GM19397 (cell line): ENCODE measurements at regions not wholly inside any gene's neighbourhood (a gene's known extent, or its start where the extent isn't known, plus 50 kb on each side); places are given as distances from the start of the nearest gene placed in this dataset.
"Not testable (repeated sequence)": the region's sequence is repeated elsewhere in the genome, so short reads cannot be mapped to it uniquely, and the experiment has no call there.

ENCODE experiments used
- ATAC-seq: cut with Tn5 transposase; IDR thresholded peaks from one replicate; pipeline ENCODE4 v1.9.1; 2021; ENCODE audit warnings: mild to moderate bottlenecking, moderate library complexity; ENCODE audit not compliant: unreplicated experiment

DNA sequence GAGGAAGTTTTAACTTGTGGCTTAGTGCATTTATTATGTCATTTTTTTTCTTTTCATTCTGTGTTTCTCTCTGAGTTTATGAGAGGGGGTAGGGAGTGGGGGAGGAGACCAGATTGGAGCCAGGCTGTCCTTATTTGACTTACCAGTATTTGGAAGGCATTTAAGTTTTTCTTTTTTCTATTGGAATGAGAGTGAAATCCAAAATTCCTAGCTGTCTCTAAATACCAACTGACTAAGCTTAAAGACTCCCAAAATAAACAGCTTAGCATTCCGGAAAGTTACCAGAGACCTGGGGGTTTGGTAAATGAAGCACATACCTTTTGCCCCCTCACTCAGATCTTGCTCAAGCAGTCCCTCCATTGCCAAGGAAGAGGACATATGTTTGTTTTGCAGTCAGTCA is 581.9 kb upstream of the BRINP1 start:
- no peak for ATAC-seq

GRCh38 chr9:119945686-119946085 is 576.5 kb upstream of the BRINP1 start:
- ATAC-seq = no peak

DNA sequence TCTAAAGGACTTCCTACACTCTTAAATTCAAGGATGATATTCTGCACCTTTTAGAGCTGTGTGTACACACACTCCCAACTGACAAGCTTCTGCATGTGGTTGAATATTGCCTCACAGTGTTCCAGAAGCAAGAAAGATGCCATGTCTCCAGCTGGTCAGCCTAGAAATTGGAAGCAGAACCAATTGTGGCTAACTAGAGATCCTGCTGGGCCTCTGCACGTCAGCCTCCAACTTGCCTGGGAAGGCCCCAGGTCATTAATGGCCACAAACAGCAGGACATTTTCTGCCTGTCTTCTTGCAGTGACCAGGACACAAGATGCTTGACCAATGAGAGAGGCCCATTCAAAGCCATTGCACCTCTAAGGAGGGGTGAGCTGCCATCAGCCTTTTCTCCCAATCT is 571.9 kb upstream of the BRINP1 start:
- no peak for ATAC-seq

GRCh38 chr9:119938871-119939270 is 569.6 kb upstream of the BRINP1 start:
- no peak for ATAC-seq

DNA sequence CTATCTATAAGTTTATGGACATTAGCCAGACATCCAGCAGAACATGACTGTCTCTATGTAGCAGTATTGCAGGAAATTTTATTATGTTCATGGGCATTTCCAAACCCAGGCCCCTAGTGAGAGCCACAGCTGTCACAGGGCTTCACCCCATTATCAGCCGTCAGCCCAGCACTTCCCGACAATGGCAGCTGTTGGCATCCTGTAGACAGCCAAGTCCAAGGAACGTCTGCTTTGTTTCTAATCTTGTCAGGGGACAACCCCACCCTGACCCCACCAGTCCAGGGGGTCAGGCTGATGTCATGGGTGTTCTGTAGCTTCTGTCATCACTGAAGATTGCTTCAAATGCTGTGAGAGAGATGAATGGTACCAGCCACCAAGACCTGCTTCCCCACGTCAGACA is 565.3 kb upstream of the BRINP1 start:
- ATAC-seq = no peak

- no peak for ATAC-seq
These were observed 564.0 kb upstream of the BRINP1 start for GRCh38 chr9:119933191-119933590.

- ATAC-seq = no peak
These were observed 555.5 kb upstream of the BRINP1 start for GRCh38 chr9:119924736-119925135.

DNA sequence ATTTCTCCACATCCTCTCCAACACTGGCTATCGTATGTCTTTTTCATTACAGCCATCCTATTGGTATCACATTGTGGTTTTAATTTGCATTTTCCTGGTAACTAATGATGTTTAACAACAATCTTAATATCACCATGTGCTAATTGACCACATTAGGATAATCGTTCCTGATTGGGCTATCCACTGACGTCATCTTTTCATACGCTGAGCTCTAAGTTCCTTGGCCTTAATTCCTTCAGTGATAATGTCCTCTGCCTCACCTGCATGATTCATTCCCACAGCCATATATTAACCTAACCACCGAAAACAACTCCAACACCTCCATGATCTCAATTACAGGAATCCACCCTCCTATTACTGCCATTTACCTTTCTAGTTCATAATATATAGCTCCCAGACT is 547.9 kb upstream of the BRINP1 start:
- no peak for ATAC-seq

GRCh38 chr9:119907056-119907455 is 537.8 kb upstream of the BRINP1 start:
- no peak for ATAC-seq

- ATAC-seq = no peak
These were observed 536.5 kb upstream of the BRINP1 start for GRCh38 chr9:119905724-119906123.

- no peak for ATAC-seq
These were observed 534.6 kb upstream of the BRINP1 start for GRCh38 chr9:119903851-119904250.

GRCh38 chr9:119902611-119903010 is 533.4 kb upstream of the BRINP1 start:
- no peak for ATAC-seq

- ATAC-seq = no peak
These were observed 529.1 kb upstream of the BRINP1 start for GRCh38 chr9:119898316-119898715.

GRCh38 chr9:119884438-119884837 is 515.2 kb upstream of the BRINP1 start:
- ATAC-seq = no peak

DNA sequence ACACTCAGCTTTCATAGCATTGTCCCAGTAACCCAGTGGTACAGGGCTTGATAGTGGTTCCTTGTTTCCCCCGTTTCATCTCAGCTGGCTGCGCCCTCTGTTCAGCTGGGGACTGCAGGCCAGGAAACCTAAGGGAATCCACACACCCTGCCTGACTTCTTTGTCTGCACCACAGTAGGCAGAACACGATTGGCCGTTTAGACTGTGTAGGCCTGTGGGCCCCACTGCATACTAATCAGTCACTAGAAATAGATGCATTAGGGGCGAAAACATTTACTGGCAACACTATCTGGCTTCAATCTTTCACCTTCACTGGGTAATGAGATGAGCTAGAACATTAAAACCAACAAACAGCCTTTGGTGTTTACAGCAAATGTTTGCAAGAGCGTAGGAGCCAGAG is 512.7 kb upstream of the BRINP1 start:
- ATAC-seq = no peak

GRCh38 chr9:119880361-119880760 is 511.1 kb upstream of the BRINP1 start:
- ATAC-seq = no peak

DNA sequence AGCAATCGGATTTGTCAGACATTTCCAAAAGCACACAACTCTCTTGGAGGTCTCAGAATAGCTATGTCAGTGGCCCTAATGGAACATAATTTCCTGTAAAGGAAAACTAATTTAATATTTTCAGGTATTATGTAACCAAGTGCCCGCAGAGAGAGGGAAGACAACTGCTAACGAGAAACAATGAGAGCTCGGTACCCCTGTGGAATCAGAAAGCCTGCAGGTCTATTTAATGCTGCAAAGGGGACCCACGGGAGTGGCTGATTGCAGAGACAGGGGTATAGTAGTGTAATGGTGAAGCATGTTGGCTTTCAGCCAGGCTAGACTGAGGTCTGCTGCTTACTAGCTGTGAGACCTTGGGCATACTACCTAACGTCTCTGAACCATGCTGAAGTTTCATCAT is 508.1 kb upstream of the BRINP1 start:
- no peak for ATAC-seq

- no peak for ATAC-seq
These were observed 504.6 kb upstream of the BRINP1 start for GRCh38 chr9:119873877-119874276.

GRCh38 chr9:119870251-119870650 is 501.0 kb upstream of the BRINP1 start:
- ATAC-seq = not testable (repeated sequence)

- no peak for ATAC-seq
These were observed 499.5 kb upstream of the BRINP1 start for GRCh38 chr9:119868694-119869093.

DNA sequence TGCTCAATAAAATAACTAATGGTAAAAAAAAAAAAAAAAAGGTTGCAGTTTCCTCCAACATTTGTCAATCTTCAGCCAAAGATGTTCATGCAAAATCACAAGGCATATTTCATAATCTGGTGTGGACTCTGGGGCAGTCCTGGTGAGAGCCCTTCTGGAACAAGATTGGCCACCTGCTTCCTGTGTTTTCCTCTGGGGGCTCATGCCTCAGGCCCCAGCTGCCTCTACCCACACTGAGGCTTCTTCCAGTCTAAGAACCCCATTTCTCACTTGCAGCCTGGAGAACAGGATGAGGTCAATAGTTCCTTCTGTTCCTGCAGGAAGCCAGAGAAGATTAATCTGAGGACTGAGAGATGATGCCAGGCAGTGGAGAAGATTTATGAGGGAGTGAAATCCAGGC is 492.6 kb upstream of the BRINP1 start:
- no peak for ATAC-seq

DNA sequence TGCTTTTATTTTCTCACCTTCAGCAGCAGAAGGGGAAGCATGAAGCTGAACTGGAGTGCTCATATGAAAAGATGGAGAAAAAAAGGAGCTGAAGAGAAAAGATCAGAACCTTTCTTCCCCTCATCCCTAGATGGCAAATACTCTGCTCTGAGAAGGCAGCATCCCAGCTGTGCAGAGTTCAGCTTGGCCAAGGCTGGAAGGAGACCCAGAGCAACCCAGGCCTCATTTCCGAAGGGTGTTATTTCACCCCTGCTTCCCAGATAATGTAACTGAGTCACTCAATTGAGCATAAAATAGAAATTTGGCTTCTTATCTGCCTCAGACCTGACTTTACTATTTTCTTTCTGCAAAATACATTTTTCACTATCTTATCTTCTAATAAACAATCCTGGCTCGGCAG is 489.9 kb upstream of the BRINP1 start:
- no peak for ATAC-seq

GRCh38 chr9:119853126-119853525 is 483.9 kb upstream of the BRINP1 start:
- ATAC-seq = no peak

DNA sequence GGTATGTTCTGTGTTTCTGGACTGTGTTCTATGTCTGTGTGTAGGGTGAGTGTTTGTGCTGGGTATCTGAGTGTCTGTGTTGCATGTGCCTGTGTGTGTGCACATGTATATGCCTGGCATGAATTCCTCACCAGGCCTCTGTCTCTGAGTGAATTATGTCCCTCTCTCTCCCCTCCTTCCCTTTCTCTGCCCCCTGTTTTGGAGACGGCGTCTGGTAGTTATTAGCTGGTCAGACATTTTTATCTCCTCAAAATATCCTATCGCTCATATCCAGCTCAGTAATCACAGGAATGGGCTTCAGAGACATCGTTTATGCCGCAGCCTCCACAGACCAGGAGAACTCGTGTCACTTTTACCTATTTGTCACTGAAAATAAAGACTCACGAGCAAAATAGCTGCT is 483.2 kb upstream of the BRINP1 start:
- ATAC-seq = no peak
